Upper lobe of left lung (tissue), 6 donors: ENCODE measurements at regions not wholly inside any gene's neighbourhood (a gene's known extent, or its start where the extent isn't known, plus 50 kb on each side); places are given as distances from the start of the nearest gene placed in this dataset.
"Not testable (repeated sequence)": the region's sequence is repeated elsewhere in the genome, so short reads cannot be mapped to it uniquely, and the experiment has no call there.

Source experiments
- ATAC-seq, 2 donors: fragments of 200-7000 bp; cut with Tn5 transposase; one replicate each; pipeline ENCODE4 v1.9.1; 2022; ENCODE audit warnings: mild to moderate bottlenecking in 2 of 2, moderate library complexity in 2 of 2; ENCODE audit not compliant: low FRiP score in 2 of 2
- DNase-seq, 2 donors: peaks; one replicate each; pipeline ENCODE4 v3.0.0-alpha.2; 2019 to 2020
- H3K27ac ChIP-seq, 4 donors: fragments of 200-600 bp; sonication (generic); one replicate each; pipeline ENCODE4 v1.5.1; 2016 to 2019
- H3K27me3 ChIP-seq, 4 donors: fragments of 200-600 bp; sonication (generic); one replicate each; pipeline ENCODE4 v1.5.1; 2017 to 2019
- H3K36me3 ChIP-seq, 4 donors: fragments of 200-600 bp; sonication (generic); one replicate each; pipeline ENCODE4 v1.5.1; 2016 to 2019
- H3K4me1 ChIP-seq, 4 donors: fragments of 200-600 bp; sonication (generic); one replicate each; pipeline ENCODE4 v1.5.1; 2018 to 2019
- H3K4me3 ChIP-seq, 4 donors: fragments of 200-600 bp; sonication (generic); one replicate each; pipeline ENCODE4 v1.5.1; 2017 to 2019; ENCODE audit warnings: mild to moderate bottlenecking in 2 of 4, moderate library complexity in 1 of 4
- H3K9me3 ChIP-seq, 4 donors: fragments of 200-600 bp; sonication (generic); one replicate each; pipeline ENCODE4 v1.5.1; 2018 to 2019
- EP300 ChIP-seq, 4 donors: sonication (generic); formaldehyde crosslinking; IDR thresholded peaks; one replicate each; pipeline ENCODE4 v1.5.1; 2017; ENCODE audit warnings: antibody characterized with exemption in 4 of 4, control low read depth in 2 of 4
- POLR2A ChIP-seq, 4 donors: fragments of 450-650 bp; IDR thresholded peaks; one replicate each; pipeline ENCODE4 v1.5.1; 2016 to 2017; ENCODE audit warnings: antibody characterized with exemption in 4 of 4, mild to moderate bottlenecking in 2 of 4
- POLR2AphosphoS5 ChIP-seq, 2 donors: sonication (generic); formaldehyde crosslinking; IDR thresholded peaks; one replicate each; pipeline ENCODE4 v1.5.1; 2017; ENCODE audit warnings: antibody characterized with exemption in 2 of 2
- WGBS, 2 donors: methylation state at CpG; one replicate each; pipeline ENCODE4 v1.1.5; 2017 to 2018; 5-methylcytosine and 5-hydroxymethylcytosine counted together
- TF ChIP-seq, protein P1 (sequence below), 6 experiments: fragments of 450-650 bp in 4 of 6; fragments of 200-600 bp in 2 of 6; sonication (generic) in 2 of 6; IDR thresholded peaks; one replicate each; pipeline ENCODE4 v1.5.1; 2016 to 2019; ENCODE audit warnings: antibody characterized with exemption in 6 of 6
- donor health status: DM: no; HTN: no; CAD: no; lungs with moderate emphysema.
- donor health status: DM: no; HTN: yes; CAD: no; lungs with severe emphysema.

DNA sequence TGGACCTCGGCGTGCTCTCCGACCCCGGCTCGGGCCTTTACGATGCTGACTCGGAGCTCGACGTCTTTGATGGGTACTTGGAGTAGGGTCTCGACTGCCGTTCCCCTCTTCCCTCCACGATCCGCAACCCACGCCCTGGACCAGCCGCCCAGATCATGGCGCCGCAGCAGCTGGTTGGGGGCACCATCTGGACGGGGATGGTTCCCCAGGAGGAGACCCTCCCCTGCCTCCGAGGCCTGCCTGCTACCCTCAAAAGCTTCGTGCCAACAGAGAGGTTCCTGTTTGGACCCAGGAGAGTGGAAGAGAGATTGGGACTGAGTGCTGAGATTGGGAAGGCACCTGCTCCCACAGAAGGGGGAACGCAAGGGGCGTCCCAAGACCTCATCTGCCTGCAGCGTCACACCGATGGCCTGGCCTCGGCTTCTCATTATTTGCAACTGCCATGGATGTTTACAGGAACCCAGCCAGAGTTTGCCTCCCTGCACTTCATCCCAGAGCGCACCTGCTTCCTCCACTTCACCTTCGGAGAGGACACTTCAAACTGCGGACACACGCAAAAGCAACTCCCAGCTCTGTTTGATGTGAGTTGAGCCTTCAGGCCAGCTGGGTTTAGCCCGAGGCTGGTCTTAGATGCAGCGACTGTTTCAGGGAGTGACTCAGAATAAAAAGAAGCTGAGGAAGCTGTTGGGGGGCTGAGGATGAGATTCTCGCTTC, 58.9 kb downstream of the GOLGA6L7 start:
- not testable (repeated sequence) for H3K9me3 ChIP-seq, H3K4me1 ChIP-seq, H3K27me3 ChIP-seq, H3K36me3 ChIP-seq
- Histone ChIP-seq H3K27ac (peak overlapping the region in 1 of 4 donors; percentile 26), H3K4me3 (peak overlapping the region in 1 of 4 donors; percentile 8)
- peak; percentile 44 to 51 for DNase-seq
- WGBS, 2 donors = 52 to 69% methylated on average over 8 to 23 of the region's 32 CpGs
- peak; percentile 45 to 63 for ATAC-seq

DNA sequence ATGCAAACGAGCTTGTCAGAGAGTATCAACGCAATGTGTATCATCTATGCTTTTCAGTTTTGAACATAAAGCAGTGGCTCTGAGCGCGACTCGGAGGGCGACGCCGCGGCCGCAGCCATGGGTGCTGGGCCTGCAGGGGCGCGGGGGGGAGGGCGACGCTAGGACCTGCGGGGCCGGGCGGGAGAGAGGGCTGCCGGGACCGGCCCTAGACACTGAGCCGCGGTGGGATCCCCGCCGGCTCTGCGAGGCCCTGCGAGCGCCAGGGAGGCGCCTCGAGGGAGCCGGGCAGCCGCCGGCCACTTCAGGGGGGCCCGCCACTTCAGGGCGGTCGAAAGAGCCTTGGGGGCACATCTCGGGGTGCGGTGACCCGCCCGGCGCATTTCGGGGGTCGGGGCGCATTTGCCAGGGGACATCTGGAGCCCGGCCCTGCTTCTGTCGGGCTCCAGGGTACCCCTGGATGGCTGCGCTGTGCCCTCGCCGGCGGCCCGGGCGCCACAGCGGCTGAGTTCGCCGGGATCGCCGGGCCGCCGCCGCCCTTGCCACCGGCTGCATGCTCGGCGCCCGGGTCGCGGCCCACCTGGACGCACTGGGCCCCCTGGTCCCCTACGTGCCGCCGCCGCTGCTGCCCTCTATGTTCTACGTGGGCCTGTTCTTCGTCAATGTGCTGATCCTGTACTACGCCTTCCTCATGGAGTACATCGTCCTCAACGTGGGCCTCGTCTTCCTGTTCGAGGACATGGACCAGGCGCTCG, 59.6 kb downstream of the GOLGA6L7 start:
- DNase-seq = peak in 1 of 2 donors; percentile 78
- 8 to 14% methylated on average over 9 to 26 of the region's 78 CpGs for WGBS, 2 donors
- H3K27me3 ChIP-seq, H3K9me3 ChIP-seq, H3K36me3 ChIP-seq, H3K27ac ChIP-seq, H3K4me1 ChIP-seq: not testable (repeated sequence)
- peak; percentile 36 to 43 for ATAC-seq
- peak overlapping the region in 3 of 4 donors; percentile 22 to 33 (median 33) for H3K4me3 ChIP-seq

DNA sequence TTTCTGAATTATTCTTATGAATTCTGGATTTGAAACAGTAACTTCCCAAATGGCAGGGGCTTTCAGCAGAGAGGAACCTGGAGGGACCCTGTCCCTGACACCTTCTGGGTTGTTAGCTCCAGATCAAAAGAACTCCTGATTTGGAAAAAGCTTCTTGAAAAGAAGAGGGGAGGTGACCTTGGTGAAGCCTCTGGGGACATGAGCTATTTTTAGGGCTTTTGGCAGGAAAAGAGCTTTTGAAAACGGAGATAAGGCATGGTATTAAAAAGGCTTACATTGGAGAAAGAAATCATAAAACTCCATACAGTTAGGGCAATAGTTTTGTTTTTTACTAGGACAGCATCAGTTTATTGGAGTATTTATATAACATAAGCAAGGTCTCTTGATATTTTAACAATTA, 60.3 kb downstream of the GOLGA6L7 start:
- not testable (repeated sequence) for H3K27ac ChIP-seq, DNase-seq, H3K4me1 ChIP-seq, H3K36me3 ChIP-seq, ATAC-seq, H3K4me3 ChIP-seq, H3K27me3 ChIP-seq, H3K9me3 ChIP-seq
- WGBS, 2 donors = 14 to 22% methylated on average over 1 of the region's 1 CpG

DNA sequence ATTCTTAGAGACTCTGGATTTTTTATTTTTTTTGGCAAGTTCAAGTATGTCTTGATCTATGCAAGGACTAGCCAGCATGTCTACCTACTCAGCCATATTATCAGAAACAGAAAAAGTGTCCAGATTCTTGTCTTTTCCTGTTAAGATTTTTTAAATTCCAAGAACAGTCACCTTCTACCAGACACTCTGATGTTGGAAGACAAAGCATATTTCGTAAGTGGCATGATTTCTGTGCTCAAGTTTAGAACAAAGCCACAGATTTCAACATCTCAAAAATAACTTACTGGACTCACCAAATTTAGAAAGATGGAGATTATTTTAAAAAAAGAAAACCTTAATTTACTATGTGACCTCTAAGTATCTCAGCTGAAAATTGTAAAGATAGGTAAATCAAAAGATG, 61.9 kb downstream of the GOLGA6L7 start:
- no peak overlapping the region for H3K27ac ChIP-seq
- ATAC-seq (no peak), DNase-seq (no peak)
- no peaks in the 10 kb centered on the region for H3K9me3 ChIP-seq
- H3K4me1 ChIP-seq = peaks cover 0 to 10% (median 7%) of the 10 kb centered on the region in 4 donors
- no peak overlapping the region for H3K4me3 ChIP-seq
- H3K36me3 ChIP-seq = no peaks in the 10 kb centered on the region
- 55 to 56% methylated on average over 1 of the region's 1 CpG for WGBS, 2 donors
- H3K27me3 ChIP-seq = peaks cover 0 to 4% (median 1%) of the 10 kb centered on the region in 4 donors
- TF ChIP-seq EP300 (IDR thresholded peaks at IDR 0.05) = no peak
- TF ChIP-seq, protein P1, sequence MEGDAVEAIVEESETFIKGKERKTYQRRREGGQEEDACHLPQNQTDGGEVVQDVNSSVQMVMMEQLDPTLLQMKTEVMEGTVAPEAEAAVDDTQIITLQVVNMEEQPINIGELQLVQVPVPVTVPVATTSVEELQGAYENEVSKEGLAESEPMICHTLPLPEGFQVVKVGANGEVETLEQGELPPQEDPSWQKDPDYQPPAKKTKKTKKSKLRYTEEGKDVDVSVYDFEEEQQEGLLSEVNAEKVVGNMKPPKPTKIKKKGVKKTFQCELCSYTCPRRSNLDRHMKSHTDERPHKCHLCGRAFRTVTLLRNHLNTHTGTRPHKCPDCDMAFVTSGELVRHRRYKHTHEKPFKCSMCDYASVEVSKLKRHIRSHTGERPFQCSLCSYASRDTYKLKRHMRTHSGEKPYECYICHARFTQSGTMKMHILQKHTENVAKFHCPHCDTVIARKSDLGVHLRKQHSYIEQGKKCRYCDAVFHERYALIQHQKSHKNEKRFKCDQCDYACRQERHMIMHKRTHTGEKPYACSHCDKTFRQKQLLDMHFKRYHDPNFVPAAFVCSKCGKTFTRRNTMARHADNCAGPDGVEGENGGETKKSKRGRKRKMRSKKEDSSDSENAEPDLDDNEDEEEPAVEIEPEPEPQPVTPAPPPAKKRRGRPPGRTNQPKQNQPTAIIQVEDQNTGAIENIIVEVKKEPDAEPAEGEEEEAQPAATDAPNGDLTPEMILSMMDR (IDR thresholded peaks at IDR 0.05) = no peak

DNA sequence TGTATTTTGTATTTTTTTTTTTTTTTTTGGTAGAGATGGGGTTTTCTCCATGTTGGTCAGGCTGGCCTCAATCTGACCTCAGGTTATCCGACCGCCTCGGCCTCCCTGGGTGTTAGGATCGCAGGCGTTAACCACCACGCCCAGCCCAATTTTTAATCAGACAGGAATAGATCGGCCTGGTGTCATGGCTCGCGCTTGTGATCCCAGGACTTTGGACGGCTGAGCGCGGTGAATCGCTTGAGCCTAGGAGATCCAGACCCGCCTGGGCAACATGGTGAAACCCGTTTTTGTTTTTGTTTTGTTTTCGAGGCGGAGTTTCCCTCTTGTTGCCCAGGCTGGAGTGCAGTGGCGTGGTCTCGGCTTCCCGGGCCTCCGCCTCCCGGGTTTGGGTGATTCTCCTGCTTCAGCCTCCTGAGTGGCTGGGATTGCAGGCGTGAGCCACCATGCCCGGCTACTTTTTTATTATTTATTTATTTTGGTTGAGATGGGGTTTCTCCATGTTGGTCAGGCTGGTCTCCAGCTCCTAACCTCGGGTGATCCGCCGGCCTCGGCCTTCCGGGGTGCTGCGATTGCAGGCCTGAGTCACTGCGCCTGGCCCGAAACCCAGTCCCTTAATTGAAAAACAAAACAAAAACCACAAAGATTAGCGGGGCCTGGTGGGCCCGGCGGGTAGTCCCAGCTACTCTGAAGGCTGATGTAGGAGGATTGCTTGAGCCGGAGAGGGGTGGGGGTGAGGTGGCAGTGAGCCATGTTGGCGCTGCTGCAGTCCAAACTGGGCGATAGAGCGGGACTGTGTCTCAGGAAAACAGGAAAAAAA, 63.9 kb downstream of the GOLGA6L7 start:
- WGBS, 2 donors = 92% methylated on average over 39 of the region's 39 CpGs
- not testable (repeated sequence) for H3K27ac ChIP-seq, H3K4me3 ChIP-seq, H3K27me3 ChIP-seq, H3K4me1 ChIP-seq, H3K9me3 ChIP-seq, H3K36me3 ChIP-seq, ATAC-seq
- DNase-seq = peak in 1 of 2 donors; percentile 56

DNA sequence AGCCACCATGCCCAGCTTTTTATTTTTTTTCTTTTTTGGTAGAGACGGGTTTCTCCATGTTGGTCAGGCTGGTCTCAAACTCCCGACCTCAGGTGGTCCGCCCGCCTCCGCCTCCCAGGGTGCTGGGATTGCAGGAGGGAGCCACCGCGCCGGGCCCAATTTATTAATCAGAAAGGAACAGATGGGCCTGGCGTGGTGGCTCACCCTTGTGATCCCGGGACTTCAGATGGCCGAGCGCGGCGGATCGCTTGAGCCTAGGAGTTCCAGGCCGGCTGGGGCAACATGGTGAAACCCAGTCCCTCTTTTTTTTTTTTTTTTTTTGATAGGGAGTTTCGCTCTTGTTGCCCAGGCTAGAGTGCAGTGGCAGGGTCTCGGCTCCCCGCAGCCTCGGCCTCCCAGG, 64.6 kb downstream of the GOLGA6L7 start:
- no peak for ATAC-seq
- Histone ChIP-seq H3K36me3 (no peaks in the 10 kb centered on the region), H3K4me1 (peaks cover 0 to 4% (median 3%) of the 10 kb centered on the region in 4 donors), H3K9me3 (no peaks in the 10 kb centered on the region), H3K4me3 (no peak overlapping the region), H3K27ac (no peak overlapping the region), H3K27me3 (peaks cover 0 to 4% (median 1%) of the 10 kb centered on the region in 4 donors)
- TF ChIP-seq, protein P1 (IDR thresholded peaks at IDR 0.05) = no peak
- no peak for TF ChIP-seq EP300 (IDR thresholded peaks at IDR 0.05)
- no peak for TF ChIP-seq POLR2AphosphoS5 (IDR thresholded peaks at IDR 0.05)
- no peak for TF ChIP-seq POLR2A (IDR thresholded peaks at IDR 0.05)
- 96 to 98% methylated on average over 20 of the region's 20 CpGs for WGBS, 2 donors
- DNase-seq = peak in 1 of 2 donors; percentile 75
